ENCODE measurements at regions not wholly inside any gene's neighbourhood (a gene's known extent, or its start where the extent isn't known, plus 50 kb on each side); places are given as distances from the start of the nearest gene placed in this dataset.
A peak's percentile ranks its signal among the peaks of the same experiment; 100 is the strongest.

GRCh38 chr10:69696073-69696731 is 66.2 kb downstream of the FAM241B start:
- Histone ChIP-seq H3K27ac (ENCODE audit: low read depth, low read length) (no peak overlapping the region), H3K4me3 (ENCODE audit: low read depth, low read length) (no peak overlapping the region), H3K27me3 (ENCODE audit: control insufficient read depth, insufficient read depth, low read length) (peaks cover 19% of the 10 kb centered on the region), H3K9me3 (ENCODE audit: control insufficient read depth, insufficient read depth, low read length) (no peaks in the 10 kb centered on the region)
- CTCF ChIA-PET: interaction anchor here (0.6 to 4.9 kb wide), 15 partner anchors 10 to 218 kb away, joined by 3 to 56 read pairs (median 4); no protein-coding TSS in a partner anchor
- POLR2A ChIA-PET: interaction anchor here (0.6 kb wide), 1 partner anchor 108 kb away, joined by 5 read pairs; no protein-coding TSS in a partner anchor
- peak; percentile 69 for DNase-seq (ENCODE audit: low read depth, low spot score)
- TF ChIP-seq, protein P1, sequence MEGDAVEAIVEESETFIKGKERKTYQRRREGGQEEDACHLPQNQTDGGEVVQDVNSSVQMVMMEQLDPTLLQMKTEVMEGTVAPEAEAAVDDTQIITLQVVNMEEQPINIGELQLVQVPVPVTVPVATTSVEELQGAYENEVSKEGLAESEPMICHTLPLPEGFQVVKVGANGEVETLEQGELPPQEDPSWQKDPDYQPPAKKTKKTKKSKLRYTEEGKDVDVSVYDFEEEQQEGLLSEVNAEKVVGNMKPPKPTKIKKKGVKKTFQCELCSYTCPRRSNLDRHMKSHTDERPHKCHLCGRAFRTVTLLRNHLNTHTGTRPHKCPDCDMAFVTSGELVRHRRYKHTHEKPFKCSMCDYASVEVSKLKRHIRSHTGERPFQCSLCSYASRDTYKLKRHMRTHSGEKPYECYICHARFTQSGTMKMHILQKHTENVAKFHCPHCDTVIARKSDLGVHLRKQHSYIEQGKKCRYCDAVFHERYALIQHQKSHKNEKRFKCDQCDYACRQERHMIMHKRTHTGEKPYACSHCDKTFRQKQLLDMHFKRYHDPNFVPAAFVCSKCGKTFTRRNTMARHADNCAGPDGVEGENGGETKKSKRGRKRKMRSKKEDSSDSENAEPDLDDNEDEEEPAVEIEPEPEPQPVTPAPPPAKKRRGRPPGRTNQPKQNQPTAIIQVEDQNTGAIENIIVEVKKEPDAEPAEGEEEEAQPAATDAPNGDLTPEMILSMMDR (IDR thresholded peaks at IDR 0.05; ENCODE audit: low read depth, low read length): peak; percentile 73

GRCh38 chr10:69697006-69697405 is 67.0 kb downstream of the FAM241B start:
- Histone ChIP-seq H3K4me3 (ENCODE audit: low read depth, low read length) (no peak overlapping the region), H3K27ac (ENCODE audit: low read depth, low read length) (no peak overlapping the region), H3K27me3 (ENCODE audit: control insufficient read depth, insufficient read depth, low read length) (peaks cover 19% of the 10 kb centered on the region), H3K9me3 (ENCODE audit: control insufficient read depth, insufficient read depth, low read length) (no peaks in the 10 kb centered on the region)
- POLR2A ChIA-PET: no interaction called here
- CTCF ChIA-PET: interaction anchor here (0.6 to 4.9 kb wide), 12 partner anchors 11 to 218 kb away, joined by 3 to 56 read pairs (median 4); no protein-coding TSS in a partner anchor
- TF ChIP-seq, protein P1 (IDR thresholded peaks at IDR 0.05; ENCODE audit: low read depth, low read length): no peak
- DNase-seq (ENCODE audit: low read depth, low spot score): no peak

DNA sequence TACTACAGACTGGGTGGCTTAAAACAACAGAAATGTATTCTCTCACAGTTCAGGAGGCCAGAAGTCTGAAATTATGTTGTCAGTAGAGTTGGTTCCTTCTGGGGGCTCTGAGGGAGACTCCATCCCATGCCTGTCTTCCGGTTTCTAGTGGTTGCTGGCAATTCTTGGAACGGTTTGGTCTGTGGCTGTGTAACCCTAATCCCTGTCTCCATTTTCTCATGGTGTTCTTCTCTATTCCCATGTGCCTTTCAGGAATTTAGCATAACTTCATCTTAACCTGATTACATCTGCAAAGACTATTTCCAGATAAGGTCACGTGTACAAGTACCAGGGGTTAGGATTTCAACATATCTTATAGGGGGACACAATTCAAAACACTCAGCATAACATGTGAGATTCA is 73.2 kb downstream of the FAM241B start:
- TF ChIP-seq, protein P1 (IDR thresholded peaks at IDR 0.05; ENCODE audit: low read depth, low read length): no peak
- no peak overlapping the region for H3K4me3 ChIP-seq (ENCODE audit: low read depth, low read length)
- ChIA-PET CTCF (no interaction called here), POLR2A (no interaction called here)
- peak overlapping the region; percentile 85 for H3K27ac ChIP-seq (ENCODE audit: low read depth, low read length)
- H3K9me3 ChIP-seq (ENCODE audit: control insufficient read depth, insufficient read depth, low read length): peaks cover 10% of the 10 kb centered on the region
- peaks cover 21% of the 10 kb centered on the region for H3K27me3 ChIP-seq (ENCODE audit: control insufficient read depth, insufficient read depth, low read length)
- no peak for DNase-seq (ENCODE audit: low read depth, low spot score)

- POLR2A ChIA-PET: no interaction called here
Measured at GRCh38 chr10:69703766-69704630, 74.0 kb downstream of the FAM241B start.

More at GRCh38 chr10:69703766-69704630, 74.0 kb downstream of the FAM241B start:
- peak; percentile 88 for DNase-seq (ENCODE audit: low read depth, low spot score)
- H3K4me3 ChIP-seq (ENCODE audit: low read depth, low read length): no peak overlapping the region
- peaks cover 26% of the 10 kb centered on the region for H3K27me3 ChIP-seq (ENCODE audit: control insufficient read depth, insufficient read depth, low read length)
- H3K9me3 ChIP-seq (ENCODE audit: control insufficient read depth, insufficient read depth, low read length): peaks cover 15% of the 10 kb centered on the region
- H3K27ac ChIP-seq (ENCODE audit: low read depth, low read length): peak overlapping the region; percentile 85
- TF ChIP-seq, protein P1 (IDR thresholded peaks at IDR 0.05; ENCODE audit: low read depth, low read length): no peak
- CTCF ChIA-PET: interaction anchor here (0.6 to 1.3 kb wide), 2 partner anchors 13 to 274 kb away, joined by 4 to 5 read pairs; no protein-coding TSS in a partner anchor
